ENCODE measurements at regions not wholly inside any gene's neighbourhood (a gene's known extent, or its start where the extent isn't known, plus 50 kb on each side); places are given as distances from the start of the nearest gene placed in this dataset.

DNA sequence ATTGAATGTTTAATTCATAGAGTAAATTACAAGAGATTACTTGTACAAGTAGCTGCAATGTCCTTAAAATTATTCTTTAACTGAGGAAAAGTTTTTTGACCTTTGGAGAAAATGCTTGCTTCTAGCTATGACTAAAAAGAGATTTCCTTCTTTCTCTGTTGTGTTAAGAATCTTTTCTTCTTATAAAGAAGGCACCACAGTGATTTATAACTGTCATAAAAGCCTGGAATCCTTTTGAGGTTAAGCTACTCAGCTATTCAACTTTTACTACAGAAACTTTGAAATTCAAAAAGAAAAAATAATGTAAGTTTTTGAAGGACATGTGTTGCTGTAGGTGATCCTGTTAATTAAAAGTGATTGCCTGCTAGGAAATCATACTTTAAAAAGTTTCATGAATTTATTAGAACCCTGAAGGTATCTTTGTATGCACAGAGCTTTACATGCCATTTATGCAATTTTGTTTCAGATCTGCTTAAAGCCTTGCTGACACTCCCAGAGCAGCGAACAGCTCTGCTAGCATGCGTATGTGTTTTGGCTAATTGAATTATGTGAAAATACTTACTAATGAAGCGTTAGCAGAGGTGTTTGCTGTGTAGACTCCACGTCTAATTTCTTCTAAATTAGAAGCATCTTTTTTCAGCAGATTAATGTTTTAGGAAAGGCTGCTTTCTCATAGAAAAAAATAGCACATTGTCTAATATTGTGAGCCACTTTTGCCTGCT is 94.7 kb upstream of the SMYD2 start:
- H3K27ac ChIP-seq: no peak overlapping the region
- DNase-seq (no peak), ATAC-seq (no peak)
- H3K4me3 ChIP-seq: no peak overlapping the region
- WGBS, 2 donors: 55 to 64% methylated on average over 4 of the region's 4 CpGs
- intact Hi-C loops (cut with DNase I): no loop called here
- TF ChIP-seq CTCF (IDR thresholded peaks at IDR 0.05) (no peak), POLR2A (IDR thresholded peaks at IDR 0.05) (no peak)
- H3K36me3 ChIP-seq (replicated peaks in 1 of 2; ENCODE audit: insufficient read depth in 1 of 2, low read depth in 2 of 2): no peaks in the 10 kb centered on the region
- H3K4me1 ChIP-seq: peaks cover 9% of the 10 kb centered on the region
- H3K27me3 ChIP-seq: peaks cover 0 to 14% of the 10 kb centered on the region in 2 donors
- peaks cover 0 to 4% (median 0%) of the 10 kb centered on the region in 3 donors for H3K9me3 ChIP-seq

GRCh38 chr1:214187121-214187900 is 93.6 kb upstream of the SMYD2 start:
- H3K27ac ChIP-seq: no peak overlapping the region
- H3K4me1 ChIP-seq: peaks cover 9% of the 10 kb centered on the region
- TF ChIP-seq CTCF (IDR thresholded peaks at IDR 0.05): no peak
- TF ChIP-seq POLR2A (IDR thresholded peaks at IDR 0.05): no peak
- H3K27me3 ChIP-seq: peaks cover 0 to 14% of the 10 kb centered on the region in 2 donors
- H3K4me3 ChIP-seq: no peak overlapping the region
- no peaks in the 10 kb centered on the region for H3K36me3 ChIP-seq (replicated peaks in 1 of 2; ENCODE audit: insufficient read depth in 1 of 2, low read depth in 2 of 2)
- no peak for ATAC-seq
- H3K9me3 ChIP-seq: peaks cover 0 to 4% (median 0%) of the 10 kb centered on the region in 3 donors
- peak in 1 of 4 donors; percentile 25 for DNase-seq
- WGBS, 2 donors: 4 to 7% methylated on average over 35 to 51 of the region's 51 CpGs
- intact Hi-C loops (cut with DNase I): no loop called here

- 52 to 68% methylated on average over 7 of the region's 7 CpGs for WGBS, 2 donors
Measured at GRCh38 chr1:214187933-214188332, 93.0 kb upstream of the SMYD2 start.

DNA sequence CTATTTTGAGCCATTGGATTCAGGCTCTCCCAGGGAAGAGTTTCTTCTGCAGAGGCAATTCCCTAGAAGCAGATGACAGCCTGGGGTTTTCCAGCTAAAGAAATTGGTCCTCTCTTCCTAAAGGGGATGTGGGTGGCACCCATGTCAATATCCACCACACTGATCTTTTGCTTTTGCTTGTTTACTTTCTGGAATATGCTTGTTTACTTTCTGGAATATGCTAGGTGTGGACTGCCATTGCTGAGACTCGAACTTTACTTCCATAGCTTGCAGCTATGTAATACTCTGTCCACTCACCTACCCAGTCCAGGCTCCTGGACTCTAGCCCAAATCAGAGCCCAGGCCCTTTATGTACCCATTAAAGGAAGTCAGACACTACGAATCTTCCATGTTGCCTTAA is 92.1 kb upstream of the SMYD2 start:
- H3K4me1 ChIP-seq: peaks cover 9% of the 10 kb centered on the region
- DNase-seq (no peak), ATAC-seq (no peak)
- intact Hi-C loops (cut with DNase I): no loop called here
- TF ChIP-seq CTCF (IDR thresholded peaks at IDR 0.05): no peak
- TF ChIP-seq POLR2A (IDR thresholded peaks at IDR 0.05): no peak
- WGBS, 2 donors: 57 to 61% methylated on average over 2 of the region's 2 CpGs
- H3K4me3 ChIP-seq: no peak overlapping the region
- H3K36me3 ChIP-seq (replicated peaks in 1 of 2; ENCODE audit: insufficient read depth in 1 of 2, low read depth in 2 of 2): no peaks in the 10 kb centered on the region
- H3K27ac ChIP-seq: no peak overlapping the region
- peaks cover 0 to 14% of the 10 kb centered on the region in 2 donors for H3K27me3 ChIP-seq
- no peaks in the 10 kb centered on the region for H3K9me3 ChIP-seq

More at GRCh38 chr1:214187933-214188332, 93.0 kb upstream of the SMYD2 start:
- intact Hi-C loops (cut with DNase I): no loop called here
- no peak for ATAC-seq
- H3K9me3 ChIP-seq: no peaks in the 10 kb centered on the region
- no peak for DNase-seq
- peaks cover 0 to 14% of the 10 kb centered on the region in 2 donors for H3K27me3 ChIP-seq
- H3K4me1 ChIP-seq: peaks cover 9% of the 10 kb centered on the region
- no peaks in the 10 kb centered on the region for H3K36me3 ChIP-seq (replicated peaks in 1 of 2; ENCODE audit: insufficient read depth in 1 of 2, low read depth in 2 of 2)
- H3K4me3 ChIP-seq: no peak overlapping the region
- no peak overlapping the region for H3K27ac ChIP-seq
- TF ChIP-seq CTCF (IDR thresholded peaks at IDR 0.05) (no peak), POLR2A (IDR thresholded peaks at IDR 0.05) (no peak)

Data from body of pancreas (tissue), 4 donors.